CD14-positive monocyte (primary cell): ENCODE measurements at regions not wholly inside any gene's neighbourhood (a gene's known extent, or its start where the extent isn't known, plus 50 kb on each side); places are given as distances from the start of the nearest gene placed in this dataset.

Source experiments
- DNase-seq, 3 donors: peaks; one replicate each; pipeline ENCODE4 v3.0.0-alpha.2; 2011 to 2022
- H2AFZ ChIP-seq: 2 replicates; pipeline ENCODE4 v1.6.0; 2012; ENCODE audit warnings: mild to moderate bottlenecking, low read depth, low read length, inconsistent platforms; ENCODE audit not compliant: insufficient read depth, poor library complexity, severe bottlenecking
- H3K27ac ChIP-seq, 2 donors: 1 replicate in 1 of 2; 2 replicates in 1 of 2; pipeline ENCODE4 v1.5.1; 2012 to 2013; ENCODE audit warnings: low read length in 2 of 2, control low read depth in 1 of 2, inconsistent platforms in 1 of 2, low read depth in 1 of 2, mild to moderate bottlenecking in 1 of 2
- H3K27me3 ChIP-seq, 2 donors: one replicate each; pipeline versions ENCODE4 v1.6.0 to v1.6.1; 2011 to 2013; ENCODE audit warnings: low read length in 2 of 2; ENCODE audit not compliant: control insufficient read depth in 2 of 2, insufficient read depth in 2 of 2
- H3K36me3 ChIP-seq, 2 donors: replicated peaks in 1 of 2; 1 replicate in 1 of 2; 2 replicates in 1 of 2; pipeline versions ENCODE4 v1.5.1 to v1.6.1; 2012 to 2013; ENCODE audit warnings: low read length in 2 of 2, control low read depth in 1 of 2, inconsistent platforms in 1 of 2, mild to moderate bottlenecking in 1 of 2; ENCODE audit not compliant: insufficient read depth in 2 of 2, control insufficient read depth in 1 of 2
- H3K4me1 ChIP-seq, 2 donors: 1 replicate in 1 of 2; 2 replicates in 1 of 2; pipeline versions ENCODE4 v1.5.1 to v1.6.1; 2012 to 2013; ENCODE audit warnings: low read length in 2 of 2, control low read depth in 1 of 2, inconsistent platforms in 1 of 2, mild to moderate bottlenecking in 1 of 2, moderate library complexity in 1 of 2; ENCODE audit not compliant: insufficient read depth in 2 of 2, control insufficient read depth in 1 of 2
- H3K4me2 ChIP-seq: replicated peaks from 2 replicates; pipeline ENCODE3; 2012; ENCODE audit warnings: low read length, moderate library complexity, mild to moderate bottlenecking; ENCODE audit not compliant: poor library complexity, severe bottlenecking; ENCODE audit errors: extremely low read depth
- H3K4me3 ChIP-seq, 3 experiments: fragments of 200-600 bp in 1 of 3; sonication (generic) in 1 of 3; replicated peaks in 1 of 3; 1 replicate in 2 of 3; 2 replicates in 1 of 3; pipeline ENCODE4 v1.5.1; 2011 to 2013; ENCODE audit warnings: low read length in 3 of 3, mild to moderate bottlenecking in 3 of 3, control low read depth in 2 of 3, low read depth in 2 of 3, inconsistent platforms in 1 of 3, moderate library complexity in 1 of 3
- H3K79me2 ChIP-seq: 2 replicates; pipeline ENCODE4 v1.6.0; 2012; ENCODE audit warnings: mild to moderate bottlenecking, control low read depth, inconsistent platforms, low read length, moderate library complexity; ENCODE audit not compliant: insufficient read depth
- H3K9ac ChIP-seq: 2 replicates; pipeline ENCODE4 v1.6.0; 2017; ENCODE audit warnings: low read length, mild to moderate bottlenecking; ENCODE audit not compliant: insufficient read depth, poor library complexity, severe bottlenecking
- H3K9me3 ChIP-seq, 2 donors: replicated peaks in 1 of 2; 1 replicate in 1 of 2; 2 replicates in 1 of 2; pipeline versions ENCODE4 v1.5.1 to v1.6.1; 2012 to 2013; ENCODE audit warnings: low read length in 2 of 2, control low read depth in 1 of 2; ENCODE audit not compliant: control insufficient read depth in 1 of 2, insufficient read depth in 1 of 2
- H4K20me1 ChIP-seq: 2 replicates; pipeline ENCODE4 v1.6.0; 2012; ENCODE audit warnings: mild to moderate bottlenecking, low read length, control low read depth, moderate library complexity; ENCODE audit not compliant: insufficient read depth
- H3K27ac Mint-ChIP-seq, 7 donors: one replicate each; pipeline ENCODE4 v1.8.0; 2020; ENCODE audit warnings: mild to moderate bottlenecking in 7 of 7, mixed read lengths in 7 of 7, moderate library complexity in 6 of 7, inconsistent platforms in 2 of 7
- H3K27me3 Mint-ChIP-seq, 3 donors: one replicate each; pipeline ENCODE4 v1.8.0; 2021 to 2022; ENCODE audit warnings: low read depth in 3 of 3, mild to moderate bottlenecking in 3 of 3, mixed read lengths in 3 of 3, moderate library complexity in 3 of 3, inconsistent platforms in 1 of 3
- H3K36me3 Mint-ChIP-seq, 2 donors: one replicate each; pipeline ENCODE4 v1.8.0; 2020; ENCODE audit warnings: mixed read lengths in 2 of 2, inconsistent platforms in 1 of 2, mild to moderate bottlenecking in 1 of 2
- H3K4me1 Mint-ChIP-seq: one replicate; pipeline ENCODE4 v1.8.0; 2020; ENCODE audit warnings: mild to moderate bottlenecking, mixed read lengths
- H3K4me3 Mint-ChIP-seq, 2 donors: one replicate each; pipeline ENCODE4 v1.8.0; 2020; ENCODE audit warnings: mild to moderate bottlenecking in 2 of 2, mixed read lengths in 2 of 2, moderate library complexity in 1 of 2
- H3K9me3 Mint-ChIP-seq, 7 donors: one replicate each; pipeline ENCODE4 v1.8.0; 2020 to 2022; ENCODE audit warnings: mixed read lengths in 7 of 7, mild to moderate bottlenecking in 6 of 7, moderate library complexity in 6 of 7, inconsistent platforms in 2 of 7
- CTCF ChIP-seq: fragments of 200-600 bp; IDR thresholded peaks from one replicate; pipeline ENCODE4 v1.8.0; 2022; ENCODE audit warnings: antibody characterized with exemption, mild to moderate bottlenecking
- WGBS: methylation state at CpG from one replicate; pipeline ENCODE4 v1.1.5; 2013; ENCODE audit warnings: missing lambda C conversion rate; ENCODE audit not compliant: insufficient coverage; 5-methylcytosine and 5-hydroxymethylcytosine counted together
- intact Hi-C, 2 donors: fragments of 100-400 bp; cut with micrococcal nuclease; formaldehyde crosslinking; loops; one replicate each; pipeline versions ENCODE4 v1.15.0 to v1.15.1; 2023

- no peak for TF ChIP-seq CTCF
- Histone ChIP-seq H3K4me3 (no peak overlapping the region), H4K20me1 (no peaks in the 10 kb centered on the region), H2AFZ (no peak overlapping the region), H3K9ac (no peak overlapping the region), H3K36me3 (no peaks in the 10 kb centered on the region), H3K4me1 (no peaks in the 10 kb centered on the region), H3K4me2 (no peak overlapping the region), H3K27me3 (peaks cover 65 to 83% of the 10 kb centered on the region in 2 donors), H3K27ac (no peak overlapping the region), H3K79me2 (no peaks in the 10 kb centered on the region), H3K9me3 (peaks cover 0 to 19% of the 10 kb centered on the region in 2 donors)
- no peaks in the 10 kb centered on the region for H3K4me1 Mint-ChIP-seq
- no CpG with 5 or more reads among the region's 2 CpGs for WGBS
- intact Hi-C loops: no loop called here
- no peak overlapping the region for H3K27ac Mint-ChIP-seq
- DNase-seq: no peak
- peaks cover 0 to 19% (median 9%) of the 10 kb centered on the region in 7 donors for H3K9me3 Mint-ChIP-seq
- H3K36me3 Mint-ChIP-seq: no peaks in the 10 kb centered on the region
- peak overlapping the region in 1 of 2 donors; percentile 35 for H3K4me3 Mint-ChIP-seq
- peaks cover 77 to 89% (median 81%) of the 10 kb centered on the region in 3 donors for H3K27me3 Mint-ChIP-seq
Measured at GRCh38 chr20:56926501-56926900, 297.4 kb downstream of the TFAP2C start.

- peaks cover 0 to 19% of the 10 kb centered on the region in 2 donors for H3K9me3 ChIP-seq
- Mint-ChIP-seq H3K36me3 (no peaks in the 10 kb centered on the region), H3K27me3 (peaks cover 77 to 87% (median 81%) of the 10 kb centered on the region in 3 donors), H3K27ac (no peak overlapping the region), H3K4me1 (no peaks in the 10 kb centered on the region), H3K9me3 (peaks cover 0 to 19% (median 9%) of the 10 kb centered on the region in 7 donors), H3K4me3 (peak overlapping the region in 1 of 2 donors; percentile 35)
- H3K36me3 ChIP-seq: no peaks in the 10 kb centered on the region
- no peak overlapping the region for H3K4me2 ChIP-seq
- WGBS: 27% methylated on average over 3 of the region's 8 CpGs
- no peak overlapping the region for H3K9ac ChIP-seq
- intact Hi-C loops: no loop called here
- H2AFZ ChIP-seq: no peak overlapping the region
- no peaks in the 10 kb centered on the region for H4K20me1 ChIP-seq
- H3K27me3 ChIP-seq: peaks cover 65 to 80% of the 10 kb centered on the region in 2 donors
- no peaks in the 10 kb centered on the region for H3K4me1 ChIP-seq
- no peak for TF ChIP-seq CTCF
- no peaks in the 10 kb centered on the region for H3K79me2 ChIP-seq
- no peak for DNase-seq
- no peak overlapping the region for H3K27ac ChIP-seq
- no peak overlapping the region for H3K4me3 ChIP-seq
Measured at GRCh38 chr20:56927127-56927526, 298.0 kb downstream of the TFAP2C start.
